IPS-NIHi11 (cell line): ENCODE measurements at regions not wholly inside any gene's neighbourhood (a gene's known extent, or its start where the extent isn't known, plus 50 kb on each side); places are given as distances from the start of the nearest gene placed in this dataset.

Experiments
- DNase-seq: peaks from one replicate; pipeline ENCODE4 v3.0.0; 2012; ENCODE audit warnings: mixed read lengths, low spot score

GRCh38 chr13:109510013-109510412, 276.4 kb downstream of the IRS2 start:
- no peak for DNase-seq

GRCh38 chr13:109509154-109509900, 277.1 kb downstream of the IRS2 start:
- DNase-seq, result no peak

DNA sequence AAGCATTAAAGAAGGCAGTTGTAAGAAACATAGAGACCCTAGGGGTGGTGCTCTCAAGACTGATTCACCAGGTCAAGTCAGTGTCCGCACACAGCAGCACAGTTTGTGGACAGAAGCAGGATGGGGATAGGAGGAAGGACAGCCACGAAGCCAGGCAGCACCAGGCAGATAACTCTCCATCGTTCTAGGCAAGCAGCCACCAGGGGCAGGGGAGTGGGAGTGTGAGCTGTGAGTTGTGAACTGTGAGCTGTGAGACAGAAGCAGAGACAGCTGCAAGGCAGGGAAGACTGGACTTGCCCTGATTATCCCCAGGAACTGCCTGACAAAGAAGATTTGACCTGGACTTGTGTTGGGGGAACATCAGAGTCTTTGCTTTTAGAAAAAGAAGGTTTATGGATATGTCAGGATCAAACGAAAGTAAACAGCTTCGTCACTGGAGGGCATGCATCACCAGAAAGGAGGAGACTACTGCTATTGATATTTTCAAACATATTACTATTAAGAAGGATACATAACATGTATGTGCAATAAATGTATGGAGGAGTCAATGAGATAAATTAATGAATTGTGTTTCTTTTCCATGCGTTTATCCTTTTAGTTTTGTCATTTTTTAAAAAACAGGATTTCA, 286.1 kb downstream of the IRS2 start:
- DNase-seq, result peak; percentile 39

DNA sequence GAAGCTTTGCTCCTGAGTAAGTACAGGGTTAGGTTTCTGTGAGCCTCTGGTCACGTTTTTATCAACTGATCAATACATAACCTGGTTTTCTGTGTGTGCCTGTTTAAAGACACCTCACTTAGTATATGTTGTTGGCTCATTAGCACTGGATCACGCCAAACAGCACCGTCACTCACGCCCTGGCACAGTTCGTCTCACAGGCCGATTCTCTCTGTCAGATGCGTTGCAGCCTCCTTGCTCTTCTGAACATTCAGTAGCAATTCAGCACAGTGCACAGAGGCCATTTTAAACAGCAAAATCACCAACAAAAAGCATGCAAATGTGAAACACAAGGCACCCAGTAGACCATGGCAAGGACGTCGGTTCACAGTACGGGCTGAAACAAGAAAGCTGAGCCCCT, 288.5 kb downstream of the IRS2 start:
- DNase-seq, result no peak

GRCh38 chr13:109496216-109496615, 290.2 kb downstream of the IRS2 start:
- no peak for DNase-seq

DNA sequence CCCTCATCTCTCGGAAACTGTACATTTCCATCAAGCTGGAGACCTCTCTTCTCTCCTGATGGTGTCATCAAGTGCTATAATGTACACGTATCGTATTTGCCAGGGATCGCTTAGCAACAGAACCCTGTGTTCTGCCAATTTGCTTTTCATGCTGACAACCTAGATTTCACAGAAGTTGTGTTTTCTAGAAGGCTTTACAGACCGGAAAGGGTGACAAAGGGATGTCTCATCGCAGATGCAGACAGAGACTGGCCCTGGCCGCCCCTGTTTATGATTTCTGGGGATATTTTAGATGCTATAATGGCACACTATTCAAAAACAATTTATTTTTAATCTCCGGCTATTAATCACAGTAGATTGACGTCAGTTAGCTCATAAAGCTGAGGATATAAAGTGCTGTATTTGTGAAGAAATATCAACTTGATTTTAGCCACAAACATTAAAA, 291.4 kb downstream of the IRS2 start:
- no peak for DNase-seq

DNA sequence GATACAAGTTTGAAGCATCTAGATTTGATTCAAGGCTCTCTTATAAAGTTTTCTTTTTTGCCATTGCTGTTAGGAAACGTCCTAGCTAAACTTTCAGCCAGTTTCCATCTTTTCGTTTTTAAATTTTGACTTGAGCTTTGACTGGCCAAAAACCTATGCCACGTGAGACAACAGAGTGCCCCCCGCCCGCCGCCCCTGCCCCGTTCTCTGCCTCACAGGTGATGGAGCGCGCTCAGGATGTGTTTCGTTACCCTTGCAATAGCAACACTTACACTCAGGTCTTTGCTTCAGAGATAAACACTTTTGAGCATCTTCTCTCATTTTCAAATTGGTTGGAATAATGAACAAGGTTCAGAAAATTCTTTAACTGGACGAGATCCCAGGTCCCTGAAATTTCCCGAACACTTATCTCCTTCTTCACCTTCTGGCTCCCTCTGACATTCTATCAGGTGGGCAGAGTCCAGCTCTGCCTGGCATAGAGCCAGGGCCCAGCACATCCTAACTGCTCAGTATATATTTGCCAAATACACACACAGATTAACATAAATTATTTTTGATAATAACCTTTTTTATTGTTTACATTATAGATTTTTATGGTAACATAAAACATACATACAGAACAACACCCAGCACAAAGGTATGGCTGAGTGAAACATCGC, 301.1 kb downstream of the IRS2 start:
- DNase-seq, result no peak

DNA sequence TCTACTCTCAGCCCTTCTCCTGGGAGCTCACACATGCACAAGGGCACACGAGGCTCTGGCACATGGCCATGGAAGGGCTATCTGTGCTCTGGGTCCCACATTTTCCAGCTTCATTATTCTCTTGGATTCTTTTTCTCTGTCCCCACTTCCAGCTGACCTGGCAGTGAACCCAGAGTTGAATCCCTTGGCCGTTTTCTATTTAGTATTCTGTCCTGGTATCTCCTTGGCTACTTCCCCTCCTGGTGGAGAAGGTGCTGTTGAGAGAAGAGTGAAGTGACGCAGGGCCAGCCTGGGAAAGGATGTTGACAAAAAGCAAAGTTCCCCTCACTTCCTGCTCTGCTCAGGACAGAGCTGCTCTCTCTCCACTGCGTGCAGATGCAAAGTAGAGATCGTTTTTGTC, 303.1 kb downstream of the IRS2 start:
- DNase-seq, result no peak

GRCh38 chr13:109481040-109481439, 305.3 kb downstream of the IRS2 start:
- no peak for DNase-seq

GRCh38 chr13:109480011-109480955, 306.1 kb downstream of the IRS2 start:
- DNase-seq, result no peak

GRCh38 chr13:109479534-109479933, 306.8 kb downstream of the IRS2 start:
- no peak for DNase-seq

DNA sequence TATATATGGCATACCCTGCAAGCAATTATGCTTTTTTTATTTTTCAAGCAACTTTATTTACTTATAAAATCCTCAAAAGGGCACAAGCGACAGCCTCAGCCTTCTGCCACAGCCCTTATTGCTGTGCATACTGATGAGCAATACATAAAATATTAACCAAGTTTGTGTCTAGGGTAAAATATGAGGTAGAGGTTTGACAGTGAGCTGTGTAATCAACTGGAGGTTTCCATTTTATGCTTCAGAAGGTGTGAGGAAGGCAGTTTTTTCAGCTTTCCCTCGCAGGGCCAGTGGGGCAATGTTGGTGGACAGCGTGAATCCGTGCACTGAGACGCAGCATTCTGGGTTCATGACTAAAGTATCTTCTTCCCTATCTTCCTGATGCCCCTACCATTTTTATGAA, 310.4 kb downstream of the IRS2 start:
- no peak for DNase-seq

GRCh38 chr13:109468123-109468522, 318.3 kb downstream of the IRS2 start:
- no peak for DNase-seq

DNA sequence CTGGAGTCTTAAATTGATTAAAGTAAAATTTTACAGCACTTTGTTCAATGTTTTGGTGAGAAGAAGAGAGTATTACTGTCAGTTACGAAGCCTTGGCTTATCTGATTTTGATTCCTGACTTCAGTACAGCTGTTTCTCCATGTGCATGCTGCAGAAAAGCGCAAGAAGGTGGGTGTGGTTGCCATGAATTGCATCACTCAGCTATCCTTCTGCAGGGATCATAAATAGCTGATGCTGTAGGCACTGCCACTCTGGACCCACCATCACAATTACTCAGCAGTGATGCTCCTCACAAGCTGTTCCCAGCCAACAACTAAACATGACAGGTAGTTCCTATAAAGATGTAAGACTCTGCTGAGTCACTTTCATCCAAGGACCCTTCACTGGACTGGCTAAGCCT, 321.2 kb downstream of the IRS2 start:
- no peak for DNase-seq

- DNase-seq, result no peak
Observed at GRCh38 chr13:109454167-109454917, 332.0 kb downstream of the IRS2 start.

GRCh38 chr13:109451726-109452125, 334.7 kb downstream of the IRS2 start:
- no peak for DNase-seq

GRCh38 chr13:109448629-109449028, 337.8 kb downstream of the IRS2 start:
- DNase-seq, result no peak

GRCh38 chr13:109447667-109448066, 338.7 kb downstream of the IRS2 start:
- DNase-seq, result no peak

DNA sequence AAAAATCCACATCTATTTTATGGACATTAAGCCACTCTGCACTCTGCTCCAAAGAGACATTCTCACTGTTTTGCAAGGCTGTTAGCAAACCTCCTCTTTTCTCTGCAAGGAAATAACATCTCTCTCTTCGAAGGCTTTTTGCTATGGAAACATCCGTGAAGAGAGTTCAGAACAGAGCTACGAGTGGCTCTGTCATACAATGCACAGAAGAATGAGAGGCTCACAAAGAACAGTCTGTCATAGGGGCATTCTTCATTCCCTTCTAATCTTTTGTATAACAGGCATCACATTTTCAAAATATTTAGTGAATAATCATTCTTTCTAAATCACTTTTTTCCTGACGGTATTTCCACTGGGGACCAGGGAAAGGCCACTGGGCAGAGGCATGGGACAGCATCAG, 346.1 kb downstream of the IRS2 start:
- no peak for DNase-seq

GRCh38 chr13:109439813-109440212, 346.6 kb downstream of the IRS2 start:
- DNase-seq, result no peak

- DNase-seq, result no peak
Observed at GRCh38 chr13:109436841-109437240, 349.5 kb downstream of the IRS2 start.
